ENCODE measurements at regions not wholly inside any gene's neighbourhood (a gene's known extent, or its start where the extent isn't known, plus 50 kb on each side); places are given as distances from the start of the nearest gene placed in this dataset.

GRCh38 chr2:60659026-60659425, 97.0 kb upstream of the PAPOLG start:
- DNase-seq: no peak

- no peak for DNase-seq
Measured at GRCh38 chr2:60661073-60661738, 94.9 kb upstream of the PAPOLG start.

- DNase-seq: no peak
Measured at GRCh38 chr2:60662781-60663180, 93.3 kb upstream of the PAPOLG start.

- no peak for DNase-seq
Measured at GRCh38 chr2:60671966-60672365, 84.1 kb upstream of the PAPOLG start.

- peak; percentile 74 to 76 for DNase-seq
Measured at GRCh38 chr2:60674524-60675165, 81.4 kb upstream of the PAPOLG start.

- DNase-seq: no peak
Measured at GRCh38 chr2:60675301-60675700, 80.8 kb upstream of the PAPOLG start.

DNA sequence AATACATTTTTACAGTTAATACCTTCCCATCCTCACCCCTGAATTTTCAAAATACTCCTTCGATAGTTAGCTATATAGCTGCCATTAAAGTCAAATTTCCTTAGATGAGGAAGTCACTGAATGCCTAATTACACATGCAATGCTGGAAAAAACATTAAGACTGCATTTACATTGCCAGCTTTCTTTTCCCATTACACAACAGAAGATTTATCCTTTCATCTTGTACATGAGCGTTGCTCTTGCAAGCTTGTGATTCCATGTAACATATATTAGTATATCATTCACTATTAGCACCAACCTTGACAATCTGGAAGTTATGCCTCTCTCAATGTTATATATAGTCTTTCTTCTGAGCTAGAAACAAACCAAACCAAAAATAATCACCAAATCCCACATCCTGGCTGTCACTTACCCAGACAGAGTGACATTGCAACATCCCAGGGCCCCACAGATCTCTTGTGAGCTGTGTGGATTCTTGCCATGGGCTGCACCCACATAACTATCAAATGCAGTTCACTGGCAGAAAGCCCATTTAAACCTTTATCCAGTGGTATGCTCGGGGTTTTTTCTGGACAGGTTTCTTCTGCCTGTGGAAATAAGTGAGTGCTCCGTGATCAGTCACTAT, 79.2 kb upstream of the PAPOLG start:
- no peak for DNase-seq

DNA sequence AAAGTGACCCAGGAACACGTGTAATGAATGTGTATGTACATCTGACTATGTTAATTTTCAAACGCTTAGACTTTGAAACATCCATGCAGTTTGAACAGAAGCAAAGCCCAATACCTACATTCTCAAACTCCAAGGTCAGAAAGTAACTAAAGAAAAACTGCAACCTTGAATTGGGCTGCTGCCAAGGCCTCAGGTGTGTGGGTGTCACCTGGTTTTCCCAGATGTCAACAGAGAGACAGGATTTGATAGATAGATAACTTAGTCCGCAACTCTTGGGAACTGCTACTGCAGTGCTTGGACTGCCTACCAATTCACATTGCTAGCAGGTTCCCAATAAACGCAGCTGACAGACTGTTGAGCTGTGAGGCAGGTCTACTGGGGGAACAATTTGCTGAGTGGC, 78.7 kb upstream of the PAPOLG start:
- DNase-seq: no peak

DNA sequence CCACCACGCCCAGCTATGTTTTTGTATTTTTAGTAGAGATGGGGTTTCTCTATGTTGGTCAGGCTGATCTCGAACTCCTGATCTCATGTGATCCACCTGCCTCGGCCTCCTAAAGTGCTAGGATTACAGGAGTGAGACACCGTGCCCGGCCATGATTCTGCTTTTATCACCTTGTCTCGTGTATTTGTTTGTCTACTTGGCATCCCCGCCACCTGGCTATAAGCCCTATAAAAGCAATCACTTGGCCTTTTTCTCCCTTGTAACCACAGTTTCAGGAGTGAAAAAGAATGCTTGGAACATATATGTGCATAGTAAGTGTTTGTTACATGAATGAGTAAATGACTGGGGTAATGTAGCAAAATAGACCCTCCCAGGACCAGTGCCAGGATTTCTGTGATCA, 77.5 kb upstream of the PAPOLG start:
- DNase-seq: no peak

DNA sequence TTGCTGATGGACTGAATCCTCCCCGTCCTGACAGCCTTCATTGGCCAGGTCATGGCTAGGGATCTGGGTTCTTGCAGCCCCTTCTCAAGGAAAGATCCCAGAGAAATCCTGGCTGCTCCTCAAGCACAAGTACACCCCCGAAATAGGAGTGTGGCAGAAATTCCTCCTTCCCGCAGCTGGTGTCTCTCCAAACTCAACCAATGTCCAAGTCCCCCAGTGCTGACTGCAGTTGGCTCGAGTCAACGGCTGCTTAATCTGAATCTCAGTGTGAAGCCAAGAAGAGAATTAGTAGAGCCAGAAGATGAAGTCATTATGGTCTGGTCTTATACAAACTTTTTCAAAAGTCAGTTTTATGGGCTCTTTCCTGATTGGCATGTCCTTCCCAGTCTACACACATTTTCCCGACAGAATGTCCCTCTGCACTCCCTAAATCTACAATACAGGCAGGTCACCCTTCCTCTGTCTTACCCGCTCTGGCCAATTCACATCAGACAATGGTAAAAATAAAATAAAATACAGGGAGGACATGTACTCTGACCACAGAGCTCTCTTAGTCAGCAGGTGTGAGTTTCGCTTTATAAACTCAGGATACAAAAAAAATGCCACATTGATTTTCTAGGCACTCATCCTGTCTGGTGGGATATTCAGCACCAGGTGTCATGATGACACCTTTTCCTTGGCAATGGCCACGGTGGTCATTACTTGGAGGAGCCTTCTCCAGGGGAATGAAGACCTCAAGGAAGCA, 76.9 kb upstream of the PAPOLG start:
- DNase-seq: no peak

GRCh38 chr2:60693551-60693950, 62.5 kb upstream of the PAPOLG start:
- no peak for DNase-seq

- DNase-seq: no peak
Measured at GRCh38 chr2:60695793-60696192, 60.3 kb upstream of the PAPOLG start.

DNA sequence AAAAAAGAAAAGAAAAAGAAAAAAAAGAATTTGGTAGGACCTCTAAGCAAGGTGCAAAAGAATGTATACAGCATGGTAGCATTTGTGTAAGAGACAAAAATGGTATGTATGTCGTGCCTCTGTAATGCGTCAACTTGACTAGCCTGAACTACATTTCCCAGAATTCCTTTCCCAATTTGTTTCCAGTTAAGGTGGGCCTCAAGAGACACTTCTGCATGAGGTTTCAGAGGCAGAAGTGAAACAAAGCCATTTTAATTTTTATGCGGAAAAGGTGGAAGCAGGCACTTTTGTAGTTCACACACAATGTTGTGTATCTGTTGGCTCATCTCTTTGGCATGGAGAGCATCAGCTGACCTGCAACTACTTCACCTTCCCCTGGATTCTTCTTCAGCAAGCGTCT, 56.5 kb upstream of the PAPOLG start:
- no peak for DNase-seq

DNA sequence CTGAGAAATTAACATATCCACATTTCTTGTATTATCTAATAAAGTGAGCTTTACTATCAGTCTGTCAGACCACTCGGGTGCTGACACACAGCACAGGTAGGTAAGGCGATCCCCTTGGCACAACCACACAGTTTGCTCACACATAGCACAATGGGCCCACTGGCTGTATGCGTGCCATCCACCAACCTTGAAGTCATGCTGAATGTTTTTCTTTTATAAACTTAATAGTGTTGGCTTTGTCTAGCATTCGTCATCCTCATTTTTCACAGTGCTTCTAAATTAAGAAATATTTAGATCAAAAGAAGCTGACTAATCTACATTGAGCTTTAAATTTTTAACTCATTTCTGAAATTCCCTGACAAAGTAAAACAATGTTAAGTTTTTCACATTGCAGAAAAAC, 50.0 kb upstream of the PAPOLG start:
- DNase-seq: no peak

All from activated CD4-positive, alpha-beta T cell treated with anti-CD3 and anti-CD28 coated beads, Interleukin-2, amount 50 U/mL, for 4 hours (primary cell).